Rectal smooth muscle tissue (tissue), 1 donor: ENCODE measurements at regions not wholly inside any gene's neighbourhood (a gene's known extent, or its start where the extent isn't known, plus 50 kb on each side); places are given as distances from the start of the nearest gene placed in this dataset.

Experiments used
- H3K27ac ChIP-seq: one replicate; pipeline ENCODE4 v1.7.0; 2013; ENCODE audit warnings: low read depth, low read length, inconsistent platforms
- H3K27me3 ChIP-seq: one replicate; pipeline ENCODE4 v1.7.0; 2013; ENCODE audit warnings: low read length; ENCODE audit not compliant: control insufficient read depth, insufficient read depth
- H3K36me3 ChIP-seq: one replicate; pipeline ENCODE4 v1.7.0; 2013; ENCODE audit warnings: low read length; ENCODE audit not compliant: control insufficient read depth, insufficient read depth
- H3K4me1 ChIP-seq: one replicate; pipeline ENCODE4 v1.7.0; 2013; ENCODE audit warnings: low read length; ENCODE audit not compliant: control insufficient read depth, insufficient read depth
- H3K4me3 ChIP-seq: one replicate; pipeline ENCODE4 v1.7.0; 2013; ENCODE audit warnings: low read length
- H3K9ac ChIP-seq: one replicate; pipeline ENCODE4 v1.7.0; 2013; ENCODE audit warnings: low read length

DNA sequence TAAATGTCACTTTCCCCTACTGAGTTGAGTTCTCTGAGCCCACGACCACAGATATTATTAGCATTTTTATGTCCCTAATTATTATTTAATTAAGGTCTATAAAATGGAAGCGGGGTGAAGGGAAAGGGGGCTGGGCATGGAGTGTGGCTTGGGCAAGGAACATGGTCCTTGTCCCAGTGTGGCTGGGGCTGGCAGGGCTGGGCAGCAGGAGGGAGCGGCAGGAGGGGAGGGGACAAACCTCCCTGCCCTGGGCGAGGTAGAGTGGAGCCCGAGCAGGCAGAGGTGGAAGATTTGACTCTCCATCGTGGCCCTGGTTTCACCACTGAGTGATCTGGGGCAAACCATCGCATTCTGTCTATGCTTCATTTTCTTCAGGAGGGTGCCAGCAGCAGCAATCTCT, 402.9 kb upstream of the C2CD4B start:
- Histone ChIP-seq H3K4me1 (no peaks in the 10 kb centered on the region), H3K9ac (no peak overlapping the region), H3K27me3 (no peaks in the 10 kb centered on the region), H3K4me3 (no peak overlapping the region), H3K27ac (no peak overlapping the region), H3K36me3 (no peaks in the 10 kb centered on the region)

- H3K36me3 ChIP-seq, result no peaks in the 10 kb centered on the region
- no peaks in the 10 kb centered on the region for H3K4me1 ChIP-seq
- H3K27ac ChIP-seq, result no peak overlapping the region
- H3K27me3 ChIP-seq, result no peaks in the 10 kb centered on the region
- H3K9ac ChIP-seq, result no peak overlapping the region
- H3K4me3 ChIP-seq, result no peak overlapping the region
Measured at GRCh38 chr15:62568702-62569101, 403.6 kb upstream of the C2CD4B start.

GRCh38 chr15:62569460-62570404, 404.6 kb upstream of the C2CD4B start:
- no peaks in the 10 kb centered on the region for H3K36me3 ChIP-seq
- no peak overlapping the region for H3K4me3 ChIP-seq
- H3K9ac ChIP-seq, result no peak overlapping the region
- H3K4me1 ChIP-seq, result no peaks in the 10 kb centered on the region
- H3K27me3 ChIP-seq, result no peaks in the 10 kb centered on the region
- H3K27ac ChIP-seq, result no peak overlapping the region

DNA sequence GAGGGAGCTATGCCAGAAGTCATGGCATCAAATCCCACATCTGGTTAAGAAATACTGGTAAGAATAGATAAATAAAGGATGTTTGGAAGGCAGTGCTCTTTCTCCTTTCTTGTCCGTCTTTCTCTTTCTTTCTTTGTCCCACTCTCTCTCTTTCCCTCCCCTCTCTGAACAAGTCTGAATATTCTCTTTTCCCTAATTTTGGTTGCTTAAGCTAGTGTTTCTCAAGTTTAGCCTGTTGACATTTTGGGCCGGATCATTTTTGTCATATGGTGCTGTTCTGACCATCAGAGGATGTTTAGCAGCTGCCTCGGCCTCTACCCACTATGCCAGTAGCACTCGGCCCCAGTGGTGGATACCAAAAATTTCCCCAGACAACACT, 405.3 kb upstream of the C2CD4B start:
- H3K27me3 ChIP-seq, result no peaks in the 10 kb centered on the region
- no peak overlapping the region for H3K4me3 ChIP-seq
- no peaks in the 10 kb centered on the region for H3K4me1 ChIP-seq
- no peaks in the 10 kb centered on the region for H3K36me3 ChIP-seq
- H3K9ac ChIP-seq, result no peak overlapping the region
- H3K27ac ChIP-seq, result no peak overlapping the region

- Histone ChIP-seq H3K27me3 (no peaks in the 10 kb centered on the region), H3K27ac (no peak overlapping the region), H3K36me3 (no peaks in the 10 kb centered on the region), H3K4me3 (no peak overlapping the region), H3K9ac (no peak overlapping the region), H3K4me1 (no peaks in the 10 kb centered on the region)
Measured at GRCh38 chr15:62571072-62571471, 406.0 kb upstream of the C2CD4B start.

DNA sequence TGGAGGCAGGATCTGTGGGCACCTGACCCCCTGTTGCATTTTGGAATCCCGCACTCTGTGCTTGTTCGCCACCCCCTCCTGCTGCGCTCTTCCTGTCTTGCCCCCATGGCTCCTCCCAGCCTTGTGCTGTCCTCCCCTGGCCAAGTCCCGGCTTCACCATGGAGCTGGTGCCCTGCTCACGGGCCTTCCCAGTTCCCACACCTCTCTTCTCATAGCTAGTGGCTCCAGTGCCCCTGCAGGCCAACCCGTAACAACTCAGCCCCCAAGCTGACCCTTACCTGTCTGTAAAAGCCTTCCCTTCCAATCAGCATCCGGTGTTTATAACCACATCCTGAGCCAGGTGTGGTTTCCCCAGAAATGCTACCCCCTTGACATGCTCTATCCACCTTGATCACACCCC, 407.7 kb upstream of the C2CD4B start:
- no peak overlapping the region for H3K27ac ChIP-seq
- H3K36me3 ChIP-seq, result no peaks in the 10 kb centered on the region
- H3K27me3 ChIP-seq, result no peaks in the 10 kb centered on the region
- H3K4me3 ChIP-seq, result no peak overlapping the region
- no peaks in the 10 kb centered on the region for H3K4me1 ChIP-seq
- H3K9ac ChIP-seq, result no peak overlapping the region

GRCh38 chr15:62573876-62574275, 408.8 kb upstream of the C2CD4B start:
- Histone ChIP-seq H3K27me3 (no peaks in the 10 kb centered on the region), H3K4me3 (no peak overlapping the region), H3K9ac (no peak overlapping the region), H3K36me3 (no peaks in the 10 kb centered on the region), H3K27ac (no peak overlapping the region), H3K4me1 (no peaks in the 10 kb centered on the region)

GRCh38 chr15:62578546-62578945, 413.5 kb upstream of the C2CD4B start:
- no peaks in the 10 kb centered on the region for H3K36me3 ChIP-seq
- no peaks in the 10 kb centered on the region for H3K4me1 ChIP-seq
- no peaks in the 10 kb centered on the region for H3K27me3 ChIP-seq
- no peak overlapping the region for H3K27ac ChIP-seq
- no peak overlapping the region for H3K9ac ChIP-seq
- H3K4me3 ChIP-seq, result no peak overlapping the region

DNA sequence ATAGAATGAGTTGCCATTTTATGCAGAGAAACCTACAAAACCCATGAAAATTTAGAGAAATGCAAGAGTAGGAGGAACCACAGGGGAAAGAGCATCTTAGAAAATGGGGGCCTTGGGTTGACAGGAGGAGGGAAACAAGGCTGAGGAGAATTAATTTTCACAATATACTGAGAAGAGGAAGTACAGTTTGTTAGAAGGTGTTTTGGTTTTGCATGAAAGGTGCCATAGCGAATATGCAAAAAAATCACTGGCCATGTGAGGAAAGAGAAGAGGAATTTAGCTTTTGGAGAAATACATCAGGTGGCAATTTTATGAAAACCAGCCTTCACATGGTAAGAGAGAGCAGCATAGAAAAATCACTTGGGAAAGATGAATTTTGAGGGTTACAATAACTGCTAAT, 413.9 kb upstream of the C2CD4B start:
- Histone ChIP-seq H3K4me1 (no peaks in the 10 kb centered on the region), H3K4me3 (no peak overlapping the region), H3K27me3 (no peaks in the 10 kb centered on the region), H3K9ac (no peak overlapping the region), H3K27ac (no peak overlapping the region), H3K36me3 (no peaks in the 10 kb centered on the region)

DNA sequence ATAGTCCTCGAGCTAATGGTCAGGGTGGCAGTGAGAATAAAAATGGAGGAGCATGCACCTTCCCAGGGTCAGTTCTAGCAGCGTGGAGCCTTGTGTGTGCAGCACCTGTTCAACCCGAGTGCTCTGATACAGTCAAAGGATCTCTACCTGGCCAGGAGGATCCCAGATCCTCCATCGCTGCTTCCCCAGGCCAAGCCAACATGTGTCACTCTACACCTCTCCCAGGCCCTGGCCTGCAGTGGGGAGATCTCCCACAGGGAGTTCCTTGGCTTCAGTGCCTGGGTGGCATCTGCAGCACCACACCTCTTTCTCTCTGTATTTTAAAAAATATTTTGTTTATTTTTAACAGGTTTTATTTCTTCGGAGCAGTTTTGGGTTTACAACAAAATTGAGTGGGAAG, 414.8 kb upstream of the C2CD4B start:
- no peaks in the 10 kb centered on the region for H3K4me1 ChIP-seq
- H3K27ac ChIP-seq, result no peak overlapping the region
- H3K36me3 ChIP-seq, result no peaks in the 10 kb centered on the region
- H3K4me3 ChIP-seq, result no peak overlapping the region
- H3K9ac ChIP-seq, result no peak overlapping the region
- no peaks in the 10 kb centered on the region for H3K27me3 ChIP-seq

GRCh38 chr15:62582580-62582979, 417.5 kb upstream of the C2CD4B start:
- no peaks in the 10 kb centered on the region for H3K4me1 ChIP-seq
- no peaks in the 10 kb centered on the region for H3K36me3 ChIP-seq
- no peak overlapping the region for H3K27ac ChIP-seq
- H3K27me3 ChIP-seq, result no peaks in the 10 kb centered on the region
- H3K4me3 ChIP-seq, result no peak overlapping the region
- no peak overlapping the region for H3K9ac ChIP-seq

- no peak overlapping the region for H3K9ac ChIP-seq
- H3K4me1 ChIP-seq, result no peaks in the 10 kb centered on the region
- no peak overlapping the region for H3K4me3 ChIP-seq
- H3K27ac ChIP-seq, result no peak overlapping the region
- H3K27me3 ChIP-seq, result no peaks in the 10 kb centered on the region
- no peaks in the 10 kb centered on the region for H3K36me3 ChIP-seq
Measured at GRCh38 chr15:62584301-62585235, 419.5 kb upstream of the C2CD4B start.
